ENCODE measurements at regions not wholly inside any gene's neighbourhood (a gene's known extent, or its start where the extent isn't known, plus 50 kb on each side); places are given as distances from the start of the nearest gene placed in this dataset.

DNA sequence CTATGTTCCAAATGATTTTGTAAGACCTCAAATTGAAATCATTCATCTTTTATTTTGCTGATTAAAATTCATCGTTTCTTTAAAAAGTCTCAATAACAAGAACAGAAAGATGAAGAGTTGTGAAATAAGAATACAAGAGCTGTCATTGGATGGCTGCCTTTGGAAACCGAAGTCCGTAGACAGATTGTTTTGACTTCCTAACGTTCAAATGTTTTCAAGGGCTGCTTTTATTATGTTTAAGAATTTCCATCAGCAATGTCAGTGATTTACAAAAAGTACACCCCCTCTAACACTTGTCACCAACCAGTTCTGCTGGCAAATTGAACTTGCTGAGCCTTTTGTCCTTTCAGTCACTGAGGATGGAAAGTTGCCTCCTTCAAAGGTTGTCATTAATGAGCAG lies 89.6 kb downstream of the KCNE4 start:
- H3K36me3 ChIP-seq (ENCODE audit: control insufficient read depth, insufficient read depth, low read length), result no peaks in the 10 kb centered on the region
- H3K4me1 ChIP-seq (ENCODE audit: control insufficient read depth, insufficient read depth, low read length), result peaks cover 1% of the 10 kb centered on the region; the same call in 1 of the 2 replicates
- H3K27ac ChIP-seq (ENCODE audit: low read length), result no peak overlapping the region
- H3K27me3 ChIP-seq (ENCODE audit: control insufficient read depth, insufficient read depth, low read length), result no peaks in the 10 kb centered on the region
- H3K4me3 ChIP-seq (ENCODE audit: low read length), result no peak overlapping the region
- H3K9me3 ChIP-seq (ENCODE audit: control insufficient read depth, insufficient read depth, low read length), result no peaks in the 10 kb centered on the region
- WGBS (ENCODE audit: insufficient coverage, insufficient read length), result no CpG with 5 or more reads among the region's 4 CpGs
- no peak for DNase-seq (ENCODE audit: low read depth, low spot score)

DNA sequence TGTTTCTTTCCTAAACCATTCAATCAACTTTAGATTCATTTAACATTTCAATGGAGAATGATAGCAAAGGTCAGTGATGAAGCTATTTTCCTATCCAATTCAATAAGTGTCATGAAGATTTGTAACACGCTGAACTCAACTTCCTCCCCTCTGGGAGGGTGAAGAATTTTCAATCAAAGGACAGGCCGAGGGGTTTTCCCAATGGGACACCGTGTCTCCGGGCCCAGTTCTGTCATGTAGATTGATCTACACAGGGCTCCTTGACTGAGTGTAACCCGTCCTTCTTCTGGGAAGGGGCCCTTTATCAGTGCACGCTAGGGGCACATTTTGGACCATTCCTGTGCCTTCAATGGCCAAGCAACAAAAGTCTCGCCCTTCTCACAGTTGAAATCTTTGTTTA lies 90.1 kb downstream of the KCNE4 start:
- peaks cover 1% of the 10 kb centered on the region; the same call in 1 of the 2 replicates for H3K4me1 ChIP-seq (ENCODE audit: control insufficient read depth, insufficient read depth, low read length)
- H3K27me3 ChIP-seq (ENCODE audit: control insufficient read depth, insufficient read depth, low read length), result no peaks in the 10 kb centered on the region
- no peak overlapping the region for H3K4me3 ChIP-seq (ENCODE audit: low read length)
- no peaks in the 10 kb centered on the region for H3K9me3 ChIP-seq (ENCODE audit: control insufficient read depth, insufficient read depth, low read length)
- no peaks in the 10 kb centered on the region for H3K36me3 ChIP-seq (ENCODE audit: control insufficient read depth, insufficient read depth, low read length)
- DNase-seq (ENCODE audit: low read depth, low spot score), result no peak
- H3K27ac ChIP-seq (ENCODE audit: low read length), result no peak overlapping the region
- WGBS (ENCODE audit: insufficient coverage, insufficient read length), result no CpG with 5 or more reads among the region's 7 CpGs

- H3K27ac ChIP-seq (ENCODE audit: low read length), result no peak overlapping the region
- no peak for DNase-seq (ENCODE audit: low read depth, low spot score)
- WGBS (ENCODE audit: insufficient coverage, insufficient read length), result no CpG with 5 or more reads among the region's 3 CpGs
- H3K9me3 ChIP-seq (ENCODE audit: control insufficient read depth, insufficient read depth, low read length), result no peaks in the 10 kb centered on the region
- H3K4me1 ChIP-seq (ENCODE audit: control insufficient read depth, insufficient read depth, low read length), result no peaks in the 10 kb centered on the region
- no peaks in the 10 kb centered on the region for H3K27me3 ChIP-seq (ENCODE audit: control insufficient read depth, insufficient read depth, low read length)
- no peaks in the 10 kb centered on the region for H3K36me3 ChIP-seq (ENCODE audit: control insufficient read depth, insufficient read depth, low read length)
- no peak overlapping the region for H3K4me3 ChIP-seq (ENCODE audit: low read length)
These were observed 95.4 kb downstream of the KCNE4 start for GRCh38 chr2:223147431-223147830.

GRCh38 chr2:223148516-223148915 lies 96.5 kb downstream of the KCNE4 start:
- H3K9me3 ChIP-seq (ENCODE audit: control insufficient read depth, insufficient read depth, low read length), result no peaks in the 10 kb centered on the region
- no peak overlapping the region for H3K4me3 ChIP-seq (ENCODE audit: low read length)
- no CpG with 5 or more reads among the region's 3 CpGs for WGBS (ENCODE audit: insufficient coverage, insufficient read length)
- DNase-seq (ENCODE audit: low read depth, low spot score), result no peak
- no peaks in the 10 kb centered on the region for H3K4me1 ChIP-seq (ENCODE audit: control insufficient read depth, insufficient read depth, low read length)
- H3K36me3 ChIP-seq (ENCODE audit: control insufficient read depth, insufficient read depth, low read length), result no peaks in the 10 kb centered on the region
- H3K27ac ChIP-seq (ENCODE audit: low read length), result no peak overlapping the region
- no peaks in the 10 kb centered on the region for H3K27me3 ChIP-seq (ENCODE audit: control insufficient read depth, insufficient read depth, low read length)

DNA sequence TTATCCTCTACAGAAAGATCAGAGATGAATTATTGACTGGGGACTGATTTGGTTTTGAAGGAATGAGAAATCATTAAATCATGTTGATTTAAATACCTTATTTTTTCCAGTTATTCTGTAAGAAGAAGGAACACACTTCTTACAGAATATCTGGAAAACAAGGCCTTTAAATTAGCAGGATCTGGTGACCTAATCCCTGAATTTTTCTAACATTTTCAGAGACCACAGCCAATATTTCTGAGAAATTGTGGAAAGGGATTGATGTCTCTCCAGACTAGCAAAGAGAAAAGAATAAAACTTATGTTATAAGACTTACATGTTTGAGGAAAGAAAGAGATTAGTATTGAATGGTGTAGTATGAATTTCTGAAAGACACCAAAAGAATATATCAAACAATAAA lies 104.0 kb downstream of the KCNE4 start:
- Histone ChIP-seq H3K4me3 (ENCODE audit: low read length) (no peak overlapping the region), H3K27me3 (ENCODE audit: control insufficient read depth, insufficient read depth, low read length) (no peaks in the 10 kb centered on the region), H3K27ac (ENCODE audit: low read length) (no peak overlapping the region), H3K9me3 (ENCODE audit: control insufficient read depth, insufficient read depth, low read length) (no peaks in the 10 kb centered on the region), H3K36me3 (ENCODE audit: control insufficient read depth, insufficient read depth, low read length) (no peaks in the 10 kb centered on the region), H3K4me1 (ENCODE audit: control insufficient read depth, insufficient read depth, low read length) (no peaks in the 10 kb centered on the region)
- DNase-seq (ENCODE audit: low read depth, low spot score), result no peak

DNA sequence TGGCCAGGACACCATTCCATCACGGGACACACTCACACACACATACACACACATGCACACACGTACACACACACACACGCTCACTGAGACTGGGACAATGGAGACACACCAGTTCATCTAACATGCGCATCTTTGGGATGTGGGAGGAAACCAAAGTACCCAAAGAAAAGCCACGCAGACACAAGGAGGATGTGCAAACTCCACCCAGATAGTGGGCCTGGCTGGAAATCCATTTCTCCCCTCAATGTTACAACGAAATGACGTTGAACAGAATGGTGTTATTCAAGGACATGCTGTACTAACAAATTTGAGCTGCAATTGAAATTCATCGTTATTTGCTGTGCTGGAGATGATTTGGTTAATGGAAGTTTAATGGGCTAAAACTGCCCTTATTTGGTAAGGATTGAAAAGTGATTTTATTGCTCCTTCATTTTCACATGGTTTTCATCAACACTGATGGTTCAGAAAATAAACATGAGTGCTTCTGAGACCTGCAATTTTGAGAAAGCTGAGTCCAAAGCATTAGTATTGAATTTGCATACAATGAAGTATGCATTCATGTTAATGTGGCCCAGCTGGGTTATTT lies 110.0 kb downstream of the KCNE4 start:
- H3K4me1 ChIP-seq (ENCODE audit: control insufficient read depth, insufficient read depth, low read length), result no peaks in the 10 kb centered on the region
- no peaks in the 10 kb centered on the region for H3K27me3 ChIP-seq (ENCODE audit: control insufficient read depth, insufficient read depth, low read length)
- H3K9me3 ChIP-seq (ENCODE audit: control insufficient read depth, insufficient read depth, low read length), result no peaks in the 10 kb centered on the region
- no peak for DNase-seq (ENCODE audit: low read depth, low spot score)
- no peak overlapping the region for H3K27ac ChIP-seq (ENCODE audit: low read length)
- no CpG with 5 or more reads among the region's 8 CpGs for WGBS (ENCODE audit: insufficient coverage, insufficient read length)
- H3K36me3 ChIP-seq (ENCODE audit: control insufficient read depth, insufficient read depth, low read length), result no peaks in the 10 kb centered on the region
- no peak overlapping the region for H3K4me3 ChIP-seq (ENCODE audit: low read length)

DNA sequence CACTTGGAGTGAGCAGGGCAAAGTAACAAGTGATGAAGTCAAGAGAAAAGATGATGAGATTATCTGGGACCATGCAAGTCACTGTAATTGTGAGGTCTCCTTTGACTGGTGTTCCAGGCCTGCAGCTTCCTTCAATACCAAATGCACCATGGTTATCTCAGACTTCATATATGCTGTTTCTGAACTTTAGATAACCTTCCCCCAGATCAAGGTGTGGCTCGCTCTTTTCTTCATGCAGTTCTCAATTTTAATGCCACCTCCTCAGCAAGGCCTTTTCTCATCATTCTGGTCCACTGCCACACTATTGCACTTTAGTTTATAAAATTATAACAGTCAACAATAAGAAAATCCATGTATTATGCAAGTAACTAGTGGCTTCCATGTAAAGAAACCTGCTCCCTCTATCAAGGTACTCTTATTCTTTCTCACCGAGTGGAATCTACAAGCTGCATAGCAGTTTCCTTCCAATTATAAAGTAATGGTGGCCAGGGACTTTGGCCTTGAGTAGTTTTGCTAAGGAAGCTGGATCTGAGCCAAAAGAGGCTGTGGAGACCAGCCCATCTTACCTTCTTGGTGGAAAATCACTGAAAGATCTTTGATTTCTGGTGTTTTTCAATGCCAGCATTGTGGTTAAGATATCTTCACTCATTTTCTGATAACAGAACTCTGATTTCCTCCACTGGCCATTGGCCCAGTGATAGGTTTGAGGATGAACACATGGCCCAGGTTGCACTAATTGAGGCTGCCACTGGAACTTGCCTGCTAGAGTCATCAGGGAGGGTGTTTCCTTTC lies 113.6 kb downstream of the KCNE4 start:
- no peak overlapping the region for H3K27ac ChIP-seq (ENCODE audit: low read length)
- H3K27me3 ChIP-seq (ENCODE audit: control insufficient read depth, insufficient read depth, low read length), result no peaks in the 10 kb centered on the region
- no peaks in the 10 kb centered on the region for H3K36me3 ChIP-seq (ENCODE audit: control insufficient read depth, insufficient read depth, low read length)
- no peaks in the 10 kb centered on the region for H3K4me1 ChIP-seq (ENCODE audit: control insufficient read depth, insufficient read depth, low read length)
- no peaks in the 10 kb centered on the region for H3K9me3 ChIP-seq (ENCODE audit: control insufficient read depth, insufficient read depth, low read length)
- H3K4me3 ChIP-seq (ENCODE audit: low read length), result no peak overlapping the region
- no peak for DNase-seq (ENCODE audit: low read depth, low spot score)
- WGBS (ENCODE audit: insufficient coverage, insufficient read length), result no CpG with 5 or more reads among the region's 2 CpGs

- H3K27ac ChIP-seq (ENCODE audit: low read length), result no peak overlapping the region
- no peaks in the 10 kb centered on the region for H3K4me1 ChIP-seq (ENCODE audit: control insufficient read depth, insufficient read depth, low read length)
- no peak for DNase-seq (ENCODE audit: low read depth, low spot score)
- H3K36me3 ChIP-seq (ENCODE audit: control insufficient read depth, insufficient read depth, low read length), result no peaks in the 10 kb centered on the region
- H3K27me3 ChIP-seq (ENCODE audit: control insufficient read depth, insufficient read depth, low read length), result no peaks in the 10 kb centered on the region
- no peaks in the 10 kb centered on the region for H3K9me3 ChIP-seq (ENCODE audit: control insufficient read depth, insufficient read depth, low read length)
- no peak overlapping the region for H3K4me3 ChIP-seq (ENCODE audit: low read length)
These were observed 114.2 kb downstream of the KCNE4 start for GRCh38 chr2:223166215-223166493.

GRCh38 chr2:223166983-223167650 lies 115.1 kb downstream of the KCNE4 start:
- 100% methylated on average over 2 of the region's 6 CpGs for WGBS (ENCODE audit: insufficient coverage, insufficient read length)
- no peak for DNase-seq (ENCODE audit: low read depth, low spot score)
- Histone ChIP-seq H3K9me3 (ENCODE audit: control insufficient read depth, insufficient read depth, low read length) (no peaks in the 10 kb centered on the region), H3K4me1 (ENCODE audit: control insufficient read depth, insufficient read depth, low read length) (no peaks in the 10 kb centered on the region), H3K27me3 (ENCODE audit: control insufficient read depth, insufficient read depth, low read length) (no peaks in the 10 kb centered on the region), H3K36me3 (ENCODE audit: control insufficient read depth, insufficient read depth, low read length) (no peaks in the 10 kb centered on the region), H3K4me3 (ENCODE audit: low read length) (no peak overlapping the region), H3K27ac (ENCODE audit: low read length) (no peak overlapping the region)

DNA sequence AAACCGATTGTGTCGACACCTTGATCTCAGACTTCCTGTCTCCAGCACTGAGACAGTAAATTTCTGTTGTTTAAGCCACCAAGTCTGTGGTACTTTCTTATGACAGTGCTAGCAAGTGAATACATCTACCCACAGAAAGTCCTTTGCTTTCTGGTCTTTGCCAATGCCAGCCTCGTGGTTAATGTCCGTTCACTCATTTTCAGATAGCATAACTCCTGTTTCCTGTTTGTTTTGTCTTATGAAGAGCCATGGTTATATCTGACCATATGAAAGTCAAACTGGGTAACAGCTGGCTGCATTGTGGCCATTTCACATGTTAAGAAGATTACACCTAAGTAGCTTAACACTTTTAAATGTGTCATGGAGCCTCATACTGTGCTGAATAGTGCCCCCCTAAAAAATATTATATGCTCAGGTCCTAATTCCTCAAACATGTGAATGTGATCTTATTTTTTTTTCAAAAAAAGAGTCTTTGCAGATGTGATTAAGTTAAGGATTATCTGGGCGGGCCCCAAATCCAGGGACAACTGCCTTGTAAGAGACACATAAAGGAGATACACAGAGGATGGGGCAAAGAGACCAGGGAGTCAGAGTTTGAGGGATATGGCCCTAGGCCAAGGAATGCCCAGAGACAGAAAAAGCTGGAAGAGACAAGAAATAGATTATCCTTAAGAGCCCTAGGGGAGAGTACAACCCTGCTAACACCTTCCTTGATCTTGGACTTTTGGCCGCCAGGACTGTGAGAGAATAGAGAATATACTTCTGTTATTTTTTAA lies 118.0 kb downstream of the KCNE4 start:
- H3K27ac ChIP-seq (ENCODE audit: low read length), result no peak overlapping the region
- no peak overlapping the region for H3K4me3 ChIP-seq (ENCODE audit: low read length)
- no peaks in the 10 kb centered on the region for H3K9me3 ChIP-seq (ENCODE audit: control insufficient read depth, insufficient read depth, low read length)
- no CpG with 5 or more reads among the region's 6 CpGs for WGBS (ENCODE audit: insufficient coverage, insufficient read length)
- no peaks in the 10 kb centered on the region for H3K4me1 ChIP-seq (ENCODE audit: control insufficient read depth, insufficient read depth, low read length)
- no peaks in the 10 kb centered on the region for H3K36me3 ChIP-seq (ENCODE audit: control insufficient read depth, insufficient read depth, low read length)
- no peaks in the 10 kb centered on the region for H3K27me3 ChIP-seq (ENCODE audit: control insufficient read depth, insufficient read depth, low read length)
- no peak for DNase-seq (ENCODE audit: low read depth, low spot score)

Measured in iPS DF 6.9 (cell line).